Thyroid gland (tissue), 4 donors: ENCODE measurements at regions not wholly inside any gene's neighbourhood (a gene's known extent, or its start where the extent isn't known, plus 50 kb on each side); places are given as distances from the start of the nearest gene placed in this dataset.

Experiments
- DNase-seq, 2 donors: peaks; one replicate each; pipeline ENCODE4 v3.0.0-alpha.2; 2019
- H3K27ac ChIP-seq, 3 donors: fragments of 200-600 bp; sonication (generic); 1 replicate in 2 of 3; 2 replicates in 1 of 3; pipeline ENCODE4 v1.5.1; 2016 to 2019; ENCODE audit warnings: mild to moderate bottlenecking in 1 of 3, moderate library complexity in 1 of 3
- H3K27me3 ChIP-seq: fragments of 200-600 bp; sonication (generic); one replicate; pipeline ENCODE4 v1.5.1; 2019
- H3K36me3 ChIP-seq, 2 donors: fragments of 200-600 bp; sonication (generic); one replicate each; pipeline ENCODE4 v1.5.1; 2016 to 2019
- H3K4me1 ChIP-seq, 2 donors: fragments of 200-600 bp; sonication (generic); one replicate each; pipeline ENCODE4 v1.5.1; 2017 to 2019
- H3K4me3 ChIP-seq, 3 donors: fragments of 200-600 bp; sonication (generic); replicated peaks in 1 of 3; 1 replicate in 2 of 3; 2 replicates in 1 of 3; pipeline ENCODE4 v1.5.1; 2016; ENCODE audit warnings: mild to moderate bottlenecking in 1 of 3
- H3K9me3 ChIP-seq: fragments of 200-600 bp; sonication (generic); one replicate; pipeline ENCODE4 v1.5.1; 2017
- POLR2A ChIP-seq, 2 donors: fragments of 450-650 bp; IDR thresholded peaks; one replicate each; pipeline ENCODE4 v1.6.1; 2017; ENCODE audit warnings: antibody characterized with exemption in 2 of 2, mild to moderate bottlenecking in 2 of 2, moderate library complexity in 1 of 2
- WGBS, 2 donors: methylation state at CpG; one replicate each; pipeline ENCODE4 v1.1.5; 2017; 5-methylcytosine and 5-hydroxymethylcytosine counted together
- intact Hi-C: fragments of 100-400 bp; cut with DNase I; formaldehyde crosslinking; loops from one replicate; pipeline ENCODE4 v1.15.1; 2023
- TF ChIP-seq, protein P1 (sequence below), 6 experiments: fragments of 200-600 bp in 3 of 6; fragments of 450-650 bp in 3 of 6; sonication (generic) in 3 of 6; IDR thresholded peaks; one replicate each; pipeline ENCODE4 v1.5.1; 2016 to 2019; ENCODE audit warnings: antibody characterized with exemption in 6 of 6, mild to moderate bottlenecking in 2 of 6, inconsistent platforms in 1 of 6, moderate library complexity in 1 of 6

DNA sequence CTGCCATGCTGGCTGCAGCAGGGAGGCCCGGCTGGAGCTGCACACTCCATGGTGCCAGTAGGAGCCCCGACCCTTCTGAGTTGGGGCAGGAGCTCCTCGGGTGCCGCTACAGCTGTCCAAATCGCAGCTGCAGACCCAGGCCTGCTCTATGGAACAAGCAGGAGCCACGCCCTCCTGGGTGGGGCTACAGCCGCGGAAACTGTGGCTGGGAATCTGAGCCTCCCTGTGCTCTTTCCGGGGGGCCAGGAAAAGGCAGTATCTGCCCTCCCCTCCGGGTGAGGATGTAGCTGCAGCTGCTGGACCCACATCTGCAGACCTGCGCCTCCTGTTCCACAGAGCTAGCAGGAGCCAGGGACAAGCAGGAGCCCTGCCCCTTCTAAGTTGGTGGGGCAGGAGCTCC lies 278.9 kb upstream of the ACTBL2 start:
- Histone ChIP-seq H3K27me3 (no peaks in the 10 kb centered on the region), H3K9me3 (no peaks in the 10 kb centered on the region), H3K4me1 (no peaks in the 10 kb centered on the region), H3K27ac (no peak overlapping the region), H3K4me3 (no peak overlapping the region), H3K36me3 (no peaks in the 10 kb centered on the region)
- intact Hi-C loops: no loop called here
- no peak for DNase-seq
- TF ChIP-seq, protein P1, sequence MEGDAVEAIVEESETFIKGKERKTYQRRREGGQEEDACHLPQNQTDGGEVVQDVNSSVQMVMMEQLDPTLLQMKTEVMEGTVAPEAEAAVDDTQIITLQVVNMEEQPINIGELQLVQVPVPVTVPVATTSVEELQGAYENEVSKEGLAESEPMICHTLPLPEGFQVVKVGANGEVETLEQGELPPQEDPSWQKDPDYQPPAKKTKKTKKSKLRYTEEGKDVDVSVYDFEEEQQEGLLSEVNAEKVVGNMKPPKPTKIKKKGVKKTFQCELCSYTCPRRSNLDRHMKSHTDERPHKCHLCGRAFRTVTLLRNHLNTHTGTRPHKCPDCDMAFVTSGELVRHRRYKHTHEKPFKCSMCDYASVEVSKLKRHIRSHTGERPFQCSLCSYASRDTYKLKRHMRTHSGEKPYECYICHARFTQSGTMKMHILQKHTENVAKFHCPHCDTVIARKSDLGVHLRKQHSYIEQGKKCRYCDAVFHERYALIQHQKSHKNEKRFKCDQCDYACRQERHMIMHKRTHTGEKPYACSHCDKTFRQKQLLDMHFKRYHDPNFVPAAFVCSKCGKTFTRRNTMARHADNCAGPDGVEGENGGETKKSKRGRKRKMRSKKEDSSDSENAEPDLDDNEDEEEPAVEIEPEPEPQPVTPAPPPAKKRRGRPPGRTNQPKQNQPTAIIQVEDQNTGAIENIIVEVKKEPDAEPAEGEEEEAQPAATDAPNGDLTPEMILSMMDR (IDR thresholded peaks at IDR 0.05): no peak
- TF ChIP-seq POLR2A (IDR thresholded peaks at IDR 0.05): no peak
- WGBS, 2 donors: 88 to 95% methylated on average over 4 to 10 of the region's 11 CpGs

DNA sequence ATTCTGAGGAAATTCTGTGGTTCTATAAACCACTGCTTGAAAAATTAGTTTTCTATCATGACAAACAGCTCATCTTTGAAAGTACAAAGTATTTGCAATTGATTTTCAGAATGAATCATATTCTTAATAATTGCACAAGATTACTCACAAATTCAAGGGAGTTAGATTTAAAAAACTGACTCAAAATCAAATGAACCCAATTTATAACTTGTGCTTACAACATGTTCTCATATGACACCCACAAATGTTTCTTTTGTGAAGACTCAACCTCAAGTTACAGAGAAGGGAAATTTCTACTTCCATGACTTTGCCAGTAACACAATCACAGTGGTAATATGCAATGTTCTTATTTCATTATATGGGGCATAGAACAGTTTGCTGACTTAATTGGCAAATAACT lies 272.0 kb upstream of the ACTBL2 start:
- H3K27ac ChIP-seq: no peak overlapping the region
- H3K4me3 ChIP-seq: no peak overlapping the region
- intact Hi-C loops: no loop called here
- DNase-seq: no peak
- TF ChIP-seq, protein P1 (IDR thresholded peaks at IDR 0.05): no peak
- TF ChIP-seq POLR2A (IDR thresholded peaks at IDR 0.05): no peak
- no peaks in the 10 kb centered on the region for H3K9me3 ChIP-seq
- no peaks in the 10 kb centered on the region for H3K4me1 ChIP-seq
- no peaks in the 10 kb centered on the region for H3K36me3 ChIP-seq
- no peaks in the 10 kb centered on the region for H3K27me3 ChIP-seq

DNA sequence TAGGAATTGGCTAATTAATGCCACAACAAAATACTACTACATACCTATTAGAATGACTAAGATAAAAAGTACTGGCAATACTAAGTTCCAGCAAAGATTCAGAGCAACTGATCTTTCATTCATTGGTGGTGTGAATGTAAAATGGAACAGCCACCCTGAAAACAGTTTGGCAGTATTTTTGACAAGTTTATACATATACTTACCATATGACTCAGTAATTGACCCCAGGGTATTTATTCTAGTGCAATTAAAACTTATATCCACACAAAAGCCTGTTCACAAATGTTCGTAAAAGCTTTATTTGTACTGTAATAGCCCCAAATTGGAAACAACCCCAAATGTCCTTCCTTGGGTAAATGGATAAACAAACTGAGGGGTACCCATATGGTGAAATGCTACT lies 270.8 kb upstream of the ACTBL2 start:
- Histone ChIP-seq H3K4me1 (no peaks in the 10 kb centered on the region), H3K4me3 (no peak overlapping the region), H3K27me3 (no peaks in the 10 kb centered on the region), H3K9me3 (no peaks in the 10 kb centered on the region), H3K27ac (no peak overlapping the region), H3K36me3 (no peaks in the 10 kb centered on the region)
- TF ChIP-seq, protein P1 (IDR thresholded peaks at IDR 0.05): no peak
- TF ChIP-seq POLR2A (IDR thresholded peaks at IDR 0.05): no peak
- WGBS, 2 donors: 90 to 96% methylated on average over 1 of the region's 1 CpG
- intact Hi-C loops: no loop called here
- no peak for DNase-seq

DNA sequence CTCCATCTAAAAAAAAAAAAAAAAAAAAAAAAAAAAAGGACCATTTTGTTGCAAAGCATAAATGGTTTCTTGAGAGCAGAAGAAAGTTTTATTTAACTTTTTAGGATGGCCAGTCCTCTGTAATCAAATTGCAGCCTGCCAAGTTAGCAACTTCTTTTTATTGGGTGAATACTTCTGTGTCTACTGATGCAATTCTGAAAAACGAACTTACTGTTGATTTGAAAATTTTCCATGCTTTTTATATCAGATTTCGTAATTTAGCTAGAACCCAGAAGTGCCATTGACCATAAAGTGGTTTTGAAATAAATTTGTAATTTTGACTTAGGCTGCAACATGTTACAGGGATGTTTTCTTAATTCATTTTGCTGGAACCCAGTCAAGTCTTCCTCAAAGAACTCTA lies 269.1 kb upstream of the ACTBL2 start:
- Histone ChIP-seq H3K27ac (peak overlapping the region in 1 of 3 donors; percentile 5), H3K4me3 (no peak overlapping the region), H3K9me3 (no peaks in the 10 kb centered on the region), H3K4me1 (no peaks in the 10 kb centered on the region), H3K27me3 (no peaks in the 10 kb centered on the region), H3K36me3 (no peaks in the 10 kb centered on the region)
- TF ChIP-seq, protein P1 (IDR thresholded peaks at IDR 0.05): no peak
- TF ChIP-seq POLR2A (IDR thresholded peaks at IDR 0.05): no peak
- intact Hi-C loops: no loop called here
- 9 to 23% methylated on average over 2 of the region's 2 CpGs for WGBS, 2 donors
- no peak for DNase-seq

DNA sequence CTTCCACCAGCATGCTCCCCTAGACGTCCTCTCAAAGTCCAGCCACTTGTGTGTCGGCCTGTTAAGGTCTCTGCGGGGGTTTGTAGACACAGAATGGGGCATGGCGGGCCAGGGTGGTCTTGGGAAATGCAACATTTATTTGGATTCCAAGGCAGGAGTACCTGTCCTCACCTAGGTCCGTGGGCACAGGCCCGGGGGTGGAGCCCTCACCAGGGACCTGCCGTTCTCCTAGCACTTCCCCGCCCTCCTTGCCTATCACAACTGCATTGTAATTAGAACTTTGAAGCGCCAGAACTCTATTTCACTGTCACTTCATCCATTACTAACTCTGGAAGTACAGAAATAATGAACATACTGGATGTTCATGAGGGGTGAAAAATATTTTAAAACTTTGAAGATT lies 268.3 kb upstream of the ACTBL2 start:
- WGBS, 2 donors: 80 to 87% methylated on average over 9 of the region's 9 CpGs
- TF ChIP-seq, protein P1 (IDR thresholded peaks at IDR 0.05): no peak
- TF ChIP-seq POLR2A (IDR thresholded peaks at IDR 0.05): no peak
- Histone ChIP-seq H3K27me3 (no peaks in the 10 kb centered on the region), H3K9me3 (no peaks in the 10 kb centered on the region), H3K27ac (peak overlapping the region in 1 of 3 donors; percentile 40), H3K36me3 (no peaks in the 10 kb centered on the region), H3K4me3 (no peak overlapping the region), H3K4me1 (no peaks in the 10 kb centered on the region)
- intact Hi-C loops: no loop called here
- no peak for DNase-seq
